ENCODE measurements at regions not wholly inside any gene's neighbourhood (a gene's known extent, or its start where the extent isn't known, plus 50 kb on each side); places are given as distances from the start of the nearest gene placed in this dataset.

DNA sequence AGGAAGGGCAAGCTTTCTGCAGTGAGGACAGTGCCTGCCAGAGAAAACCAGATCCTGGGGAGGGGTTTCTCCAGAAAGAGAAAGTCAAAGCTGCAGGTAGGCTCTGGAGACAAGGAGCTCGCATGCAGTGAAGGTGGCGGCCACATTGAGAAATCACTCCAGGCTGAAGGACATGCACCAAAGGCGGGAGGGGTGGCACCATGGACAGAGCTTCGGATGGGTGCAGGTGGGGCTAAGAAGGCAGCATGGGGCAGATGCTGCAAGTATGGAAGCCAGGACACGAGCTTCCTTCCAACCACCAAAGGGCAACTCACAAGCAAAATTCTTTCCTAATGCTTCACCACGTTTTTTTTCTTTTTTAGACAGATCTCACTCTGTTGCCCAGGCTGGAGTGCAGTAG is 104.4 kb upstream of the SLC35G4 start:
- TF ChIP-seq, protein P1, sequence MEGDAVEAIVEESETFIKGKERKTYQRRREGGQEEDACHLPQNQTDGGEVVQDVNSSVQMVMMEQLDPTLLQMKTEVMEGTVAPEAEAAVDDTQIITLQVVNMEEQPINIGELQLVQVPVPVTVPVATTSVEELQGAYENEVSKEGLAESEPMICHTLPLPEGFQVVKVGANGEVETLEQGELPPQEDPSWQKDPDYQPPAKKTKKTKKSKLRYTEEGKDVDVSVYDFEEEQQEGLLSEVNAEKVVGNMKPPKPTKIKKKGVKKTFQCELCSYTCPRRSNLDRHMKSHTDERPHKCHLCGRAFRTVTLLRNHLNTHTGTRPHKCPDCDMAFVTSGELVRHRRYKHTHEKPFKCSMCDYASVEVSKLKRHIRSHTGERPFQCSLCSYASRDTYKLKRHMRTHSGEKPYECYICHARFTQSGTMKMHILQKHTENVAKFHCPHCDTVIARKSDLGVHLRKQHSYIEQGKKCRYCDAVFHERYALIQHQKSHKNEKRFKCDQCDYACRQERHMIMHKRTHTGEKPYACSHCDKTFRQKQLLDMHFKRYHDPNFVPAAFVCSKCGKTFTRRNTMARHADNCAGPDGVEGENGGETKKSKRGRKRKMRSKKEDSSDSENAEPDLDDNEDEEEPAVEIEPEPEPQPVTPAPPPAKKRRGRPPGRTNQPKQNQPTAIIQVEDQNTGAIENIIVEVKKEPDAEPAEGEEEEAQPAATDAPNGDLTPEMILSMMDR (IDR thresholded peaks at IDR 0.05) = no peak
- TF ChIP-seq POLR2A (IDR thresholded peaks at IDR 0.05) = no peak

All from Peyer's patch (tissue), 4 donors.